ENCODE measurements at regions not wholly inside any gene's neighbourhood (a gene's known extent, or its start where the extent isn't known, plus 50 kb on each side); places are given as distances from the start of the nearest gene placed in this dataset.

GRCh38 chrX:45434231-45434630 lies 233.6 kb upstream of the DIPK2B start:
- TF ChIP-seq POLR2A (IDR thresholded peaks at IDR 0.05; ENCODE audit: low read depth, low read length): no peak
- TF ChIP-seq TAF1 (IDR thresholded peaks at IDR 0.05; ENCODE audit: low read depth, low read length): no peak
- TF ChIP-seq POU2F2 (IDR thresholded peaks at IDR 0.05; ENCODE audit: low read depth, low read length): no peak
- no peak for TF ChIP-seq POLR2AphosphoS5 (IDR thresholded peaks at IDR 0.05; ENCODE audit: low read depth, low read length)
- no peak for TF ChIP-seq SPI1 (IDR thresholded peaks at IDR 0.05; ENCODE audit: low read depth, low read length)
- TF ChIP-seq PAX5 (IDR thresholded peaks at IDR 0.05; ENCODE audit: insufficient read depth, low read length, severe bottlenecking): no peak
